SK-N-SH treated with all-trans-retinoic acid at 6 μM for 48 hours (cell line): ENCODE measurements at regions not wholly inside any gene's neighbourhood (a gene's known extent, or its start where the extent isn't known, plus 50 kb on each side); places are given as distances from the start of the nearest gene placed in this dataset.

Experiments used
- ARNTL ChIP-seq: fragments of 450-650 bp; formaldehyde crosslinking; IDR thresholded peaks from 2 replicates; pipeline ENCODE4 v1.5.0; 2020; ENCODE audit warnings: low read depth, mild to moderate bottlenecking, moderate library complexity, borderline replicate concordance
- BACH2 ChIP-seq: fragments of 250-450 bp; sonication (Bioruptor Pico); IDR thresholded peaks from 2 replicates; pipeline ENCODE4 v1.9.0; 2021; ENCODE audit warnings: mild to moderate bottlenecking, borderline replicate concordance
- RARB ChIP-seq: fragments of 250-450 bp; sonication (Bioruptor Pico); IDR thresholded peaks from 2 replicates; pipeline ENCODE4 v1.8.0; 2021; ENCODE audit warnings: mild to moderate bottlenecking, moderate library complexity
- TOX ChIP-seq: fragments of 250-450 bp; sonication (Bioruptor Pico); IDR thresholded peaks from 2 replicates; pipeline ENCODE4 v1.8.0; 2021; ENCODE audit warnings: mild to moderate bottlenecking, moderate library complexity, borderline replicate concordance
- TF ChIP-seq, protein P1 (sequence below): fragments of 250-450 bp; sonication (Bioruptor Pico); IDR thresholded peaks from 2 replicates; pipeline ENCODE4 v1.8.0; 2020; ENCODE audit warnings: mild to moderate bottlenecking, moderate library complexity, borderline replicate concordance
- TF ChIP-seq, protein P2 (sequence below): fragments of 250-450 bp; sonication (Bioruptor Pico); IDR thresholded peaks from 2 replicates; pipeline ENCODE4 v1.5.1; 2021; ENCODE audit warnings: mild to moderate bottlenecking, moderate library complexity

DNA sequence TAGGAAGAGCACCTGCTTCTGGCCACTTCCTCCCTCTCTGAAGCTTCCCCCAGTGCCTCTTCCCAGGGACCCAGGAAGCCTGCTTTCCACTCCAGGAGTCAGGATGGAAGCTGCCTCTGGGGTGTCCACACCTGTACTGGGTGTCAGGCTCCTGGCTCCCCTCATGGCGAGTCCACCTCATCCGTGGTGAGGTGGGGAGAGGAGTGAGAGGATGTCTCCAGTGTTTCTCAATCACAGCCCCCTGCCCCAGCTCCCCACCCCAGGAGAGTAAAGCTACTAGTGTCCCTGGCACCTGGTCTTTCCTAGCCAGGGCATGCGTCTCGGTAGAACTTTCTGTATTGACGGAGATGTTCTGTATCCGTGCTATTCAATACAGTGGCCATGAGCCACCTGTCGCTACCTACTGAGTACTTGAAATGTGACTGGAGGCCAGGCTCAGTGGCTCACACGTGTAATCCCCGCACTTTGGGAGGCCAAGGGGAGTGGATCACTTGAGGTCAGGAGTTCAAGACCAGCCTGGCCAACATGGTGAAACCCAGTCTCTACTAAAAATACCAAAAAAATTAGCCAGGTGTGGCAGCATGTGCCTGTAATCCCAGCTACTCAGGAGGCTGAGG is 171.2 kb upstream of the HAAO start:
- TF ChIP-seq, protein P1, sequence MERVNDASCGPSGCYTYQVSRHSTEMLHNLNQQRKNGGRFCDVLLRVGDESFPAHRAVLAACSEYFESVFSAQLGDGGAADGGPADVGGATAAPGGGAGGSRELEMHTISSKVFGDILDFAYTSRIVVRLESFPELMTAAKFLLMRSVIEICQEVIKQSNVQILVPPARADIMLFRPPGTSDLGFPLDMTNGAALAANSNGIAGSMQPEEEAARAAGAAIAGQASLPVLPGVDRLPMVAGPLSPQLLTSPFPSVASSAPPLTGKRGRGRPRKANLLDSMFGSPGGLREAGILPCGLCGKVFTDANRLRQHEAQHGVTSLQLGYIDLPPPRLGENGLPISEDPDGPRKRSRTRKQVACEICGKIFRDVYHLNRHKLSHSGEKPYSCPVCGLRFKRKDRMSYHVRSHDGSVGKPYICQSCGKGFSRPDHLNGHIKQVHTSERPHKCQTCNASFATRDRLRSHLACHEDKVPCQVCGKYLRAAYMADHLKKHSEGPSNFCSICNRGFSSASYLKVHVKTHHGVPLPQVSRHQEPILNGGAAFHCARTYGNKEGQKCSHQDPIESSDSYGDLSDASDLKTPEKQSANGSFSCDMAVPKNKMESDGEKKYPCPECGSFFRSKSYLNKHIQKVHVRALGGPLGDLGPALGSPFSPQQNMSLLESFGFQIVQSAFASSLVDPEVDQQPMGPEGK (CRISPR knock-in tag): no peak
- TF ChIP-seq RARB (CRISPR knock-in tag) (no peak), BACH2 (CRISPR knock-in tag) (no peak), TOX (CRISPR knock-in tag) (no peak), ARNTL (no peak)
- TF ChIP-seq, protein P2, sequence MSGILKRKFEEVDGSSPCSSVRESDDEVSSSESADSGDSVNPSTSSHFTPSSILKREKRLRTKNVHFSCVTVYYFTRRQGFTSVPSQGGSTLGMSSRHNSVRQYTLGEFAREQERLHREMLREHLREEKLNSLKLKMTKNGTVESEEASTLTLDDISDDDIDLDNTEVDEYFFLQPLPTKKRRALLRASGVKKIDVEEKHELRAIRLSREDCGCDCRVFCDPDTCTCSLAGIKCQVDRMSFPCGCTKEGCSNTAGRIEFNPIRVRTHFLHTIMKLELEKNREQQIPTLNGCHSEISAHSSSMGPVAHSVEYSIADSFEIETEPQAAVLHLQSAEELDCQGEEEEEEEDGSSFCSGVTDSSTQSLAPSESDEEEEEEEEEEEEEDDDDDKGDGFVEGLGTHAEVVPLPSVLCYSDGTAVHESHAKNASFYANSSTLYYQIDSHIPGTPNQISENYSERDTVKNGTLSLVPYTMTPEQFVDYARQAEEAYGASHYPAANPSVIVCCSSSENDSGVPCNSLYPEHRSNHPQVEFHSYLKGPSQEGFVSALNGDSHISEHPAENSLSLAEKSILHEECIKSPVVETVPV (CRISPR knock-in tag): no peak
